GM06990 (cell line): ENCODE measurements at regions not wholly inside any gene's neighbourhood (a gene's known extent, or its start where the extent isn't known, plus 50 kb on each side); places are given as distances from the start of the nearest gene placed in this dataset.

ENCODE experiments used
- DNase-seq: peaks from one replicate; pipeline ENCODE4 v3.0.0-alpha.2; 2011; ENCODE audit not compliant: insufficient read length; ENCODE audit errors: extremely low read depth
- H3K27me3 ChIP-seq: replicated peaks from 2 replicates; pipeline ENCODE4 v1.6.0; 2011; ENCODE audit warnings: low read length; ENCODE audit not compliant: control insufficient read depth, insufficient read depth
- H3K36me3 ChIP-seq: 2 replicates; pipeline ENCODE4 v1.5.1; 2011; ENCODE audit warnings: low read length; ENCODE audit not compliant: control insufficient read depth, insufficient read depth
- H3K4me3 ChIP-seq: replicated peaks from 2 replicates; pipeline ENCODE4 v1.5.1; 2011; ENCODE audit warnings: low read depth, mild to moderate bottlenecking, control low read depth, low read length
- CTCF ChIP-seq: IDR thresholded peaks from 2 replicates; pipeline ENCODE4 v1.5.1; 2011; ENCODE audit warnings: low read length, control low read depth, mild to moderate bottlenecking, inconsistent platforms; ENCODE audit not compliant: insufficient read depth, poor library complexity, severe bottlenecking

DNA sequence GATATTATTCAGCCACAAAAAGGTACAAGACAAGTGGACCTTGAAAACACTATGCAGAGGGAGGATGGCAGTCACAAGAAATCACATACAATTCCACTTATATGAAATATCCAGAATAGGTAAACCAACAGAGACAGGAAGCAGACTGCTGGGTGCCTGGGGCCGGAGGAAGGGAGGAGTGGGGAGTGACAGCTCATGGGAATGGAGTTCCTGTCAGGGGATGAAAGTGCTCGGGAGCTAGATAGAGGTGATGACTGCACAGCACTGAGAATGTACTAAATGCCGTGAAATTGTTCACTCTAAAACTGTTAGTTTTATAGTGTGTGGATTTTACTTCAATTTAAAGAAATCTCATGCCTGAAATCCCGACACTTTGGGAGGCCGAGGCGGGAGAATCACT is 74.2 kb upstream of the MED9 start:
- Histone ChIP-seq H3K36me3 (no peaks in the 10 kb centered on the region), H3K27me3 (peaks cover 2% of the 10 kb centered on the region), H3K4me3 (no peak overlapping the region)
- no peak for TF ChIP-seq CTCF
- no peak for DNase-seq

DNA sequence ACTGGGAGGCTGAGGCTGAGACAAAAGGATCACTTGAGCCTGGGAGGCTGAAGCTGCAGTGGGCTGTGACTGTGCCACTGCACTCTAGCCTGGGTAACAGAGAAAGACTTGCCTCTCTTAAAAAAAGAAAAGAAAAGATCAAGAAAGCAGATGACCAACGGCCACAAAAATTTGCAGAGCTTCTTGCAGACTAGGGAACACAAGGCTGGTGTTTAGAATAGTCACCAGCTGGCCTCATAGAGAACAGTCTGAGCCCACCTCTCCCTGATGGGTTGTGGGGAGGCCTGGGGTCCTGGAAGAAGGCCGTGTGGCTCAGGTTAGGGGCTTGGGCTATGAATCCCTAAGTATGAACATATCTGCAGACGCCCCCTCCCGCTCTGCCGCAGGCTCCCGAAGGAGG is 73.7 kb upstream of the MED9 start:
- H3K36me3 ChIP-seq, result no peaks in the 10 kb centered on the region
- H3K27me3 ChIP-seq, result peaks cover 2% of the 10 kb centered on the region
- no peak for DNase-seq
- H3K4me3 ChIP-seq, result no peak overlapping the region
- TF ChIP-seq CTCF, result no peak

GRCh38 chr17:17403899-17404576 is 72.8 kb upstream of the MED9 start:
- Histone ChIP-seq H3K27me3 (peaks cover 2% of the 10 kb centered on the region), H3K36me3 (no peaks in the 10 kb centered on the region), H3K4me3 (no peak overlapping the region)
- no peak for DNase-seq
- TF ChIP-seq CTCF, result no peak

DNA sequence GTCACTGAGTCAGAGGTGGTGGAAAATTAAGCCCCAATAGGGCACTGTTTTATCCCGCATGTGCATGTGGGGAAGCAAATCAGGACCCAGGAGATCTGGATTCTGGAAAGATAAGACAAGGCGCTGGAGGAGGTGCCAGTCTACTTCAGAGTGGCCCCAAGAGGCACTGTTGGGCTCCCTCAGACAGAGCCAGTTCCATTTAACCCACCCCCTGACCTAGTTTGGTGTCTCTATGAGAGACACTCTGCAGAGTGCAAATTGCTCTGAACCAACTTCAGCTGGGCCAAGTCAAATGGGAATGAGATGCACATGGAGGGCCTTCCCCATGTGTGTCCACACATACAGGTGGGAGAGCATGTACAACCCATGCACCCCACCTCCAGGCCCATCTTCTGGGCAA is 71.1 kb upstream of the MED9 start:
- H3K27me3 ChIP-seq, result peaks cover 2% of the 10 kb centered on the region
- no peaks in the 10 kb centered on the region for H3K36me3 ChIP-seq
- no peak for DNase-seq
- no peak for TF ChIP-seq CTCF
- H3K4me3 ChIP-seq, result no peak overlapping the region

DNA sequence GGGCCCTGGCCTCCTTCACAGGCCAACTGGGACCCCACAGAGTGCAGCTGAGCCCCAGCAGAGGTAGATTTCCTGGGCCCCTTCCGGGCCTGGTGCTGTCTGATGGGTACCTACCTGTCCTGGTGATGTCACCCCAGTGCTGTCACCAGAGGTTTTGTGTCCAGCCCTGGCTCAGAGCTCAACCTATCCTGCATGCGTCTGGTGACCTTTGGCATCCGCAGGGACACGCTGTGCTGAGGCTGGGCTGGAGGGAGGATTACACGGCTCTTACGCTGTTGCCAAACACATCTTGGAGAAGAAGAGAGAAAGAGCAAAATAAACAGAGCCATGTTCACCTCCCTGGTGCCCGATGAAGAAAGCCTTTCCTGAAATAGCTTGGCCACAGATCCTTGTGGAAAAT is 70.6 kb upstream of the MED9 start:
- H3K27me3 ChIP-seq, result peaks cover 2% of the 10 kb centered on the region
- H3K36me3 ChIP-seq, result no peaks in the 10 kb centered on the region
- DNase-seq, result no peak
- no peak for TF ChIP-seq CTCF
- H3K4me3 ChIP-seq, result no peak overlapping the region
